ENCODE measurements at regions not wholly inside any gene's neighbourhood (a gene's known extent, or its start where the extent isn't known, plus 50 kb on each side); places are given as distances from the start of the nearest gene placed in this dataset.

- no peak for DNase-seq (ENCODE audit: low read depth)
Measured at GRCh38 chr2:120936476-120937334, 201.0 kb downstream of the GLI2 start.

- no peak for DNase-seq (ENCODE audit: low read depth)
Measured at GRCh38 chr2:120937686-120938044, 202.0 kb downstream of the GLI2 start.

- DNase-seq (ENCODE audit: low read depth): no peak
Measured at GRCh38 chr2:120938045-120938771, 202.5 kb downstream of the GLI2 start.

GRCh38 chr2:120939595-120940318, 204.1 kb downstream of the GLI2 start:
- peak; percentile 78 for DNase-seq (ENCODE audit: low read depth)

GRCh38 chr2:120940319-120940696, 204.6 kb downstream of the GLI2 start:
- DNase-seq (ENCODE audit: low read depth): no peak

- no peak for DNase-seq (ENCODE audit: low read depth)
Measured at GRCh38 chr2:120940726-120941256, 205.1 kb downstream of the GLI2 start.

- DNase-seq (ENCODE audit: low read depth): no peak
Measured at GRCh38 chr2:120941571-120942120, 206.0 kb downstream of the GLI2 start.

GRCh38 chr2:120942658-120943057, 207.0 kb downstream of the GLI2 start:
- DNase-seq (ENCODE audit: low read depth): no peak

- no peak for DNase-seq (ENCODE audit: low read depth)
Measured at GRCh38 chr2:120943403-120944034, 207.9 kb downstream of the GLI2 start.

GRCh38 chr2:120944575-120944974, 208.9 kb downstream of the GLI2 start:
- DNase-seq (ENCODE audit: low read depth): no peak

GRCh38 chr2:120945091-120945490, 209.4 kb downstream of the GLI2 start:
- no peak for DNase-seq (ENCODE audit: low read depth)

- no peak for DNase-seq (ENCODE audit: low read depth)
Measured at GRCh38 chr2:120945832-120946499, 210.3 kb downstream of the GLI2 start.

- DNase-seq (ENCODE audit: low read depth): no peak
Measured at GRCh38 chr2:120947327-120947726, 211.7 kb downstream of the GLI2 start.

GRCh38 chr2:120947982-120948661, 212.5 kb downstream of the GLI2 start:
- DNase-seq (ENCODE audit: low read depth): no peak

GRCh38 chr2:120948662-120949011, 213.0 kb downstream of the GLI2 start:
- DNase-seq (ENCODE audit: low read depth): no peak

GRCh38 chr2:120949027-120949956, 213.6 kb downstream of the GLI2 start:
- no peak for DNase-seq (ENCODE audit: low read depth)

- peak; percentile 42 for DNase-seq (ENCODE audit: low read depth)
Measured at GRCh38 chr2:120949957-120950590, 214.4 kb downstream of the GLI2 start.

GRCh38 chr2:120951693-120952092, 216.0 kb downstream of the GLI2 start:
- DNase-seq (ENCODE audit: low read depth): no peak

- DNase-seq (ENCODE audit: low read depth): no peak
Measured at GRCh38 chr2:120952318-120952717, 216.7 kb downstream of the GLI2 start.

Measured in LHCN-M2 (cell line).